ENCODE measurements at regions not wholly inside any gene's neighbourhood (a gene's known extent, or its start where the extent isn't known, plus 50 kb on each side); places are given as distances from the start of the nearest gene placed in this dataset.
"Not testable (repeated sequence)": the region's sequence is repeated elsewhere in the genome, so short reads cannot be mapped to it uniquely, and the experiment has no call there.

DNA sequence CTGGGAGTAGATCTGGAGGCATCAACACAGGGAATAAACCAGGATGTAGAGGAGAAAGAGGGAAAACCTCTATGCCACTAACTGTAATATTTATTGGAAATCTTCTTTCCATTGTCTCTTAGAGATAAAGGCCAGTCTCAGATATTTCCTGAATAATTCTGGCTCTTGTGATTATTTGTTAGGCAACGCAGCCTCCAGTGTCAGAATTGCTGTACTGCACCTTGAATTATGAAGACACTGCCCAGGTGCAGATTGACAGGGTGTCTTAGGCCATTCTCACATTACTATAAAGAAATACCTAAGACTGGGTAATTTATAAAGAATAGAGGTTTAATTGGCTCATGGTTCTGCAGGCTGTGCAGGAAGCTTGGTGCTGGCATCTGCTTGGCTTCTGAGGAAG, 100.7 kb upstream of the ZDHHC15 start:
- H3K9me3 ChIP-seq (ENCODE audit: control extremely low read depth in 1 of 5, control insufficient read depth in 4 of 5, insufficient read depth in 2 of 5, low read depth in 1 of 5, low read length in 4 of 5), result peaks cover 0 to 2% (median 0%) of the 10 kb centered on the region in 5 experiments

DNA sequence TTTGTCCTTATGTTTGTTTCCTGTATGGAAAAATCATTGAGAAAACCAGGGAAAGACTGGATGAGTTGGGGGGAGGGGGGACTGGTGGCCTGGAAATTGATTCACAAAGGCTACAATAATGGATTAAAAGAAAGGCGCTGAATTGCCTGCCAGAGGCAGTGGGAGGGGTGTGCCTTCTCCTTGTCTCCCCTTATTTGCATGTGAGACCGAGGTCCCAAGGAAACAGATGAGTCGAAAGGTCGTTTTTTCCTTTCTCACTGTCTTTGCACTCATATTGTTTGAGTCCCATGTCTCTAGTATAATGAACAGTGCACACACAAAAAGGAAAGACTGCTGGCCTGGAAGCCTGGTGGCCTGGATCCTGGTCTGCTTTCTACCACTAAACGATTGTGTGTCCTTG, 86.6 kb upstream of the ZDHHC15 start:
- H3K9me3 ChIP-seq (ENCODE audit: control extremely low read depth in 1 of 5, control insufficient read depth in 4 of 5, insufficient read depth in 2 of 5, low read depth in 1 of 5, low read length in 4 of 5), result peaks cover 0 to 4% (median 0%) of the 10 kb centered on the region in 5 experiments
- WGBS (ENCODE audit: insufficient coverage), result 69% methylated on average over 3 of the region's 5 CpGs
- no peak overlapping the region for H3K4me3 ChIP-seq (ENCODE audit: control insufficient read depth in 1 of 7, extremely low read depth in 1 of 7, insufficient read depth in 4 of 7, low read depth in 2 of 7, low read length in 6 of 7)
- H3K4me1 ChIP-seq (ENCODE audit: control extremely low read depth in 1 of 4, control insufficient read depth in 4 of 4, insufficient read depth in 4 of 4, low read length in 3 of 4), result no peaks in the 10 kb centered on the region
- ChIA-PET CTCF (no interaction called here), POLR2A (no interaction called here)
- no peaks in the 10 kb centered on the region for H3K27me3 ChIP-seq (replicated peaks in 2 of 5; ENCODE audit: control insufficient read depth in 4 of 5, insufficient read depth in 5 of 5, low read length in 4 of 5)
- no peak overlapping the region for H3K27ac ChIP-seq (ENCODE audit: insufficient read depth in 1 of 2, low read depth in 1 of 2, low read length in 2 of 2, poor library complexity in 1 of 2, severe bottlenecking in 2 of 2)
- peaks cover 0 to 5% (median 0%) of the 10 kb centered on the region in 4 experiments for H3K36me3 ChIP-seq (ENCODE audit: control insufficient read depth in 4 of 4, insufficient read depth in 4 of 4, low read length in 3 of 4)
- DNase-seq, result no peak

More for the DNA sequence above, 100.7 kb upstream of the ZDHHC15 start:
- H3K4me1 ChIP-seq (ENCODE audit: control extremely low read depth in 1 of 4, control insufficient read depth in 4 of 4, insufficient read depth in 4 of 4, low read length in 3 of 4), result no peaks in the 10 kb centered on the region
- H3K36me3 ChIP-seq (ENCODE audit: control insufficient read depth in 4 of 4, insufficient read depth in 4 of 4, low read length in 3 of 4), result no peaks in the 10 kb centered on the region
- H3K4me3 ChIP-seq (ENCODE audit: control insufficient read depth in 1 of 7, extremely low read depth in 1 of 7, insufficient read depth in 4 of 7, low read depth in 2 of 7, low read length in 6 of 7), result no peak overlapping the region
- ChIA-PET POLR2A (no interaction called here), CTCF (no interaction called here)
- peak; percentile 1 to 17 (median 7) for DNase-seq
- H3K27me3 ChIP-seq (replicated peaks in 2 of 5; ENCODE audit: control insufficient read depth in 4 of 5, insufficient read depth in 5 of 5, low read length in 4 of 5), result no peaks in the 10 kb centered on the region
- no CpG with 5 or more reads among the region's 1 CpG for WGBS (ENCODE audit: insufficient coverage)
- no peak overlapping the region for H3K27ac ChIP-seq (ENCODE audit: insufficient read depth in 1 of 2, low read depth in 1 of 2, low read length in 2 of 2, poor library complexity in 1 of 2, severe bottlenecking in 2 of 2)

DNA sequence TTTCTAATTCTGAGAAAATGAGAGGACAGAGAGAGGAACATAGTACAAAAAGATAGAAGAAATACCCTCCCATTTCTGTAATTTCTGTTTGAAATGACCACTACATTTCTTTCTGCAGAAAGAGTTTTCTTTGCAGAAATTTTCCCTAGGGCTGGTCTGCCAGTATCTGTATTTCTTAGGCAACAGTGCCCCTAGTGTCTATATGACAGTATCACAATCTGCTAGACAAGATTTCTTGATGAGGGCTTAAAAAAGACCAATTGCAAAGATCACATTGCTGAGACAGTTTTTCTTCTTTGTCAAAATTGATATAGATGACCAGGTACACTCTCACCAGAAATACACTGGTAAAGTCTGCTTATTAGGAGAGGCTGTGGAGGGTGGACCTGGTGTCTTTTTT, 81.0 kb upstream of the ZDHHC15 start:
- H3K27me3 ChIP-seq (replicated peaks in 2 of 5; ENCODE audit: control insufficient read depth in 4 of 5, insufficient read depth in 5 of 5, low read length in 4 of 5), result no peaks in the 10 kb centered on the region
- H3K4me3 ChIP-seq (ENCODE audit: control insufficient read depth in 1 of 7, extremely low read depth in 1 of 7, insufficient read depth in 4 of 7, low read depth in 2 of 7, low read length in 6 of 7), result no peak overlapping the region
- H3K9me3 ChIP-seq (ENCODE audit: control extremely low read depth in 1 of 5, control insufficient read depth in 4 of 5, insufficient read depth in 2 of 5, low read depth in 1 of 5, low read length in 4 of 5), result peaks cover 0 to 3% (median 0%) of the 10 kb centered on the region in 5 experiments
- POLR2A ChIA-PET, result no interaction called here
- no peaks in the 10 kb centered on the region for H3K4me1 ChIP-seq (ENCODE audit: control extremely low read depth in 1 of 4, control insufficient read depth in 4 of 4, insufficient read depth in 4 of 4, low read length in 3 of 4)
- DNase-seq, result peak; percentile 14 to 58 (median 44)
- H3K36me3 ChIP-seq (ENCODE audit: control insufficient read depth in 4 of 4, insufficient read depth in 4 of 4, low read length in 3 of 4), result peaks cover 0 to 5% (median 0%) of the 10 kb centered on the region in 4 experiments
- no peak overlapping the region for H3K27ac ChIP-seq (ENCODE audit: insufficient read depth in 1 of 2, low read depth in 1 of 2, low read length in 2 of 2, poor library complexity in 1 of 2, severe bottlenecking in 2 of 2)
- CTCF ChIA-PET, result interaction anchor here (1.1 kb wide), 1 partner anchor 566 kb away, joined by 3 read pairs; no protein-coding TSS in a partner anchor

DNA sequence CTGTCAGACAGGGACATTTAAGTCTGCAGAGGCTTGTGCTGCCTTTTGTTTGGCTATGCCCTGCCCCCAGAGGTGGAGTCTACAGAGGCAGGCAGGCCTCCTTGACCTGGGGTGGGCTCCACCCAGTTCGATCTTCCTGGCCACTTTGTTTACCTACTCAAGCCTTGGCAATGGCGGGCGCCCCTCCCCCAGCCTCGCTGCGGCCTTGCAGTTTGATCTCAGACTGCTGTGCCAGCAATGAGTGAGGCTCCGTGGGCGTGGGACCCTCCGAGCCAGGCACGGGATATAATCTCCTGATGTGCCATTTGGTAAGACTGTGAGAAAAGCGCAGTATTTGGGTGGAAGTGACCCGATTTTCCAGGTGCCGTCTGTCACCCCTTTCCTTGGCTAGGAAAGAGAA, 79.2 kb upstream of the ZDHHC15 start:
- WGBS (ENCODE audit: insufficient coverage), result 95% methylated on average over 9 of the region's 12 CpGs
- H3K36me3 ChIP-seq (ENCODE audit: control insufficient read depth in 4 of 4, insufficient read depth in 4 of 4, low read length in 3 of 4); H3K27me3 ChIP-seq (replicated peaks in 2 of 5; ENCODE audit: control insufficient read depth in 4 of 5, insufficient read depth in 5 of 5, low read length in 4 of 5); H3K9me3 ChIP-seq (ENCODE audit: control extremely low read depth in 1 of 5, control insufficient read depth in 4 of 5, insufficient read depth in 2 of 5, low read depth in 1 of 5, low read length in 4 of 5); CTCF ChIA-PET; H3K27ac ChIP-seq (ENCODE audit: insufficient read depth in 1 of 2, low read depth in 1 of 2, low read length in 2 of 2, poor library complexity in 1 of 2, severe bottlenecking in 2 of 2); H3K4me3 ChIP-seq (ENCODE audit: control insufficient read depth in 1 of 7, extremely low read depth in 1 of 7, insufficient read depth in 4 of 7, low read depth in 2 of 7, low read length in 6 of 7); POLR2A ChIA-PET; DNase-seq; H3K4me1 ChIP-seq (ENCODE audit: control extremely low read depth in 1 of 4, control insufficient read depth in 4 of 4, insufficient read depth in 4 of 4, low read length in 3 of 4): not testable (repeated sequence)

DNA sequence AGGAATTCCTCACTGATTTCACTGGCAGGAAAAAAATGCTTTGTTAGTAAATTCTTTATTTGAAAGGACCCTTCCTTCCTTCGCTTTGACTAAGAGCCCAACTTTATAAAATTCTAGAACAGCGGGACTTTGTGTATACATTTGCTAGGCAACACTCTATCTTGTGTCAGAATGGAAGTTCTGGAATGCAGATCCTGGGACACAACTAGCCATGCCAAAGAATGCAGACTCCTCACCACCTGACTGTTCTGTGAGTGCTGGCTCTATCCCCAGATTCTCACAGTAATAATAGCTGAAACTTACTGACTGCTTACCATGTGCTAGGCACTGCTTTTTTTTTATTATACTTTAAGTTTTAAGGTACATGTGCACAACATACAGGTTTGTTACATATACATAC, 73.3 kb upstream of the ZDHHC15 start:
- no peak for DNase-seq
- WGBS (ENCODE audit: insufficient coverage), result 87% methylated on average over 2 of the region's 2 CpGs
- Histone ChIP-seq H3K27ac (ENCODE audit: insufficient read depth in 1 of 2, low read depth in 1 of 2, low read length in 2 of 2, poor library complexity in 1 of 2, severe bottlenecking in 2 of 2) (no peak overlapping the region), H3K4me1 (ENCODE audit: control extremely low read depth in 1 of 4, control insufficient read depth in 4 of 4, insufficient read depth in 4 of 4, low read length in 3 of 4) (no peaks in the 10 kb centered on the region), H3K9me3 (ENCODE audit: control extremely low read depth in 1 of 5, control insufficient read depth in 4 of 5, insufficient read depth in 2 of 5, low read depth in 1 of 5, low read length in 4 of 5) (no peaks in the 10 kb centered on the region), H3K36me3 (ENCODE audit: control insufficient read depth in 4 of 4, insufficient read depth in 4 of 4, low read length in 3 of 4) (no peaks in the 10 kb centered on the region), H3K4me3 (ENCODE audit: control insufficient read depth in 1 of 7, extremely low read depth in 1 of 7, insufficient read depth in 4 of 7, low read depth in 2 of 7, low read length in 6 of 7) (no peak overlapping the region), H3K27me3 (replicated peaks in 2 of 5; ENCODE audit: control insufficient read depth in 4 of 5, insufficient read depth in 5 of 5, low read length in 4 of 5) (no peaks in the 10 kb centered on the region)
- ChIA-PET POLR2A (no interaction called here), CTCF (no interaction called here)

DNA sequence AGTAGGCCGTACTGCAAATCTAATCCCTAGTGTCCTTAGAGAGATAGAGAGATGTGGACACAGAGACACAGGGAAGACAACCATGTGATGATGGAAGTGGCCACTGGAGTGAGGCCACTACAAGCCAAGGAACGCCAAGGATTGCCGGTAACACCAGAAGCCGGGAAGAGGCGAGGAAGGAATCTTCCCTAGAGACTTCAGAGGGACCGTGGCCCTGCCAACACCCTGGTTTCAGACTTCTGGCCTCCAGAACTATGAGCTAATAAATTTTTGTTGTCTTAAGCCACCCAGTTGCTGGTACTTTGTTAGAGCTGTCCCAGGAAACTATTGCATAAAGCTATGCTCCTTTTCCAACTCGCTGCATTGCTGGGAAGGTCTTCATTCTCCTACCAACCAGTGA, 70.3 kb upstream of the ZDHHC15 start:
- H3K27ac ChIP-seq (ENCODE audit: insufficient read depth in 1 of 2, low read depth in 1 of 2, low read length in 2 of 2, poor library complexity in 1 of 2, severe bottlenecking in 2 of 2); POLR2A ChIA-PET; CTCF ChIA-PET; H3K36me3 ChIP-seq (ENCODE audit: control insufficient read depth in 4 of 4, insufficient read depth in 4 of 4, low read length in 3 of 4); H3K4me3 ChIP-seq (ENCODE audit: control insufficient read depth in 1 of 7, extremely low read depth in 1 of 7, insufficient read depth in 4 of 7, low read depth in 2 of 7, low read length in 6 of 7); DNase-seq; H3K27me3 ChIP-seq (replicated peaks in 2 of 5; ENCODE audit: control insufficient read depth in 4 of 5, insufficient read depth in 5 of 5, low read length in 4 of 5); H3K9me3 ChIP-seq (ENCODE audit: control extremely low read depth in 1 of 5, control insufficient read depth in 4 of 5, insufficient read depth in 2 of 5, low read depth in 1 of 5, low read length in 4 of 5); H3K4me1 ChIP-seq (ENCODE audit: control extremely low read depth in 1 of 4, control insufficient read depth in 4 of 4, insufficient read depth in 4 of 4, low read length in 3 of 4): not testable (repeated sequence)
- WGBS (ENCODE audit: insufficient coverage), result 89% methylated on average over 4 of the region's 7 CpGs

DNA sequence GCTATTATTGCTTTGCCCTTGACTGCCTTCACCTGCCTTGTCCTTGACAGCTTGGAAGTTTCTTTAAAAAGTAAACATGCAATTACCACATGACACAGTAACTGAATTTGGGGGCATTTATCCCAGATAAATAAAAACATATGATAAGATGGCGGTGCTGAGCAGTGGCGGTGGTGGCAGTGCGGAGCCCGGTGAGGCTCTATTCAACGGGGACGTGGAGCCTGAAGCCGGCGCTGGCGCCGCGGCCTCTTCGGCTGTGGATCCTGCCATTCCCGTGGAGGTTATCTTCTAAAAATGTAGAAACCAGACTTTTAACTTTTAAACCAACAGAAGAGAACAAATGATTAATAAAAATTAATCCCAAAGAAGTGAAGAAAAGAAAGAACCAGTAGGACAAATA, 59.7 kb upstream of the ZDHHC15 start:
- no peak for DNase-seq
- CTCF ChIA-PET, result no interaction called here
- Histone ChIP-seq H3K36me3 (ENCODE audit: control insufficient read depth in 4 of 4, insufficient read depth in 4 of 4, low read length in 3 of 4) (peaks cover 0 to 5% (median 0%) of the 10 kb centered on the region in 4 experiments), H3K9me3 (ENCODE audit: control extremely low read depth in 1 of 5, control insufficient read depth in 4 of 5, insufficient read depth in 2 of 5, low read depth in 1 of 5, low read length in 4 of 5) (peaks cover 0 to 2% (median 0%) of the 10 kb centered on the region in 5 experiments), H3K27me3 (replicated peaks in 2 of 5; ENCODE audit: control insufficient read depth in 4 of 5, insufficient read depth in 5 of 5, low read length in 4 of 5) (no peaks in the 10 kb centered on the region), H3K4me1 (ENCODE audit: control extremely low read depth in 1 of 4, control insufficient read depth in 4 of 4, insufficient read depth in 4 of 4, low read length in 3 of 4) (no peaks in the 10 kb centered on the region), H3K4me3 (ENCODE audit: control insufficient read depth in 1 of 7, extremely low read depth in 1 of 7, insufficient read depth in 4 of 7, low read depth in 2 of 7, low read length in 6 of 7) (no peak overlapping the region), H3K27ac (ENCODE audit: insufficient read depth in 1 of 2, low read depth in 1 of 2, low read length in 2 of 2, poor library complexity in 1 of 2, severe bottlenecking in 2 of 2) (no peak overlapping the region)
- WGBS (ENCODE audit: insufficient coverage), result 40% methylated on average over 2 of the region's 13 CpGs
- POLR2A ChIA-PET, result no interaction called here
